ENCODE measurements at regions not wholly inside any gene's neighbourhood (a gene's known extent, or its start where the extent isn't known, plus 50 kb on each side); places are given as distances from the start of the nearest gene placed in this dataset.

DNA sequence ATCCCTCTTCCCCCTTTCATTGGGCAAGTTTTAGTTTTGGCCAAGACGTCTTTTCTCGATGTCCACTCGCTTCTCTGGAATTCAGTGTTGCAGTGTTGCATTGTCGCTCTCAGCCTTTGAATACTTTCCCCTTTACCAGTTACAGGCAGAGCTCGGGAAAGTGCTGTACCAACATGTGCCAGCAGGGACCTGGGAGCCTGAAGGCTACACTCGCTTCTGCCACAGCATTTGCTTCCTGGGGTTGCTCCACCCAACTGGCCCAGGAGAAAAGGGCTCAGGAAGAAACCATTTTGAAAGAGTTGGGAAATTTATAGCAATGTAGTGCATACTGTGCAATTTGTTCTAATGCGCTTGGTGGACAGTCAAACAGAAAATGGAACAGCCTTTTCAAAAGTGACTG lies 78.6 kb downstream of the LINC00237 start:
- peaks cover 11% of the 10 kb centered on the region for H3K9me3 Mint-ChIP-seq (ENCODE audit: low read depth)
- H3K27ac Mint-ChIP-seq (ENCODE audit: unreplicated experiment) = no peak overlapping the region
- no peaks in the 10 kb centered on the region for H3K4me1 Mint-ChIP-seq (ENCODE audit: low read depth)
- no peak overlapping the region for H3K4me3 Mint-ChIP-seq (ENCODE audit: unreplicated experiment)
- DNase-seq (ENCODE audit: low spot score) = no peak
- TF ChIP-seq, protein P1, sequence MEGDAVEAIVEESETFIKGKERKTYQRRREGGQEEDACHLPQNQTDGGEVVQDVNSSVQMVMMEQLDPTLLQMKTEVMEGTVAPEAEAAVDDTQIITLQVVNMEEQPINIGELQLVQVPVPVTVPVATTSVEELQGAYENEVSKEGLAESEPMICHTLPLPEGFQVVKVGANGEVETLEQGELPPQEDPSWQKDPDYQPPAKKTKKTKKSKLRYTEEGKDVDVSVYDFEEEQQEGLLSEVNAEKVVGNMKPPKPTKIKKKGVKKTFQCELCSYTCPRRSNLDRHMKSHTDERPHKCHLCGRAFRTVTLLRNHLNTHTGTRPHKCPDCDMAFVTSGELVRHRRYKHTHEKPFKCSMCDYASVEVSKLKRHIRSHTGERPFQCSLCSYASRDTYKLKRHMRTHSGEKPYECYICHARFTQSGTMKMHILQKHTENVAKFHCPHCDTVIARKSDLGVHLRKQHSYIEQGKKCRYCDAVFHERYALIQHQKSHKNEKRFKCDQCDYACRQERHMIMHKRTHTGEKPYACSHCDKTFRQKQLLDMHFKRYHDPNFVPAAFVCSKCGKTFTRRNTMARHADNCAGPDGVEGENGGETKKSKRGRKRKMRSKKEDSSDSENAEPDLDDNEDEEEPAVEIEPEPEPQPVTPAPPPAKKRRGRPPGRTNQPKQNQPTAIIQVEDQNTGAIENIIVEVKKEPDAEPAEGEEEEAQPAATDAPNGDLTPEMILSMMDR (IDR thresholded peaks at IDR 0.05) = no peak
- no peaks in the 10 kb centered on the region for H3K27me3 Mint-ChIP-seq (ENCODE audit: low read depth)
- no peaks in the 10 kb centered on the region for H3K36me3 Mint-ChIP-seq (ENCODE audit: low read depth)

- Mint-ChIP-seq H3K36me3 (ENCODE audit: low read depth) (no peaks in the 10 kb centered on the region), H3K9me3 (ENCODE audit: low read depth) (peaks cover 11% of the 10 kb centered on the region), H3K4me1 (ENCODE audit: low read depth) (no peaks in the 10 kb centered on the region), H3K27ac (ENCODE audit: unreplicated experiment) (no peak overlapping the region), H3K27me3 (ENCODE audit: low read depth) (no peaks in the 10 kb centered on the region), H3K4me3 (ENCODE audit: unreplicated experiment) (no peak overlapping the region)
- TF ChIP-seq, protein P1 (IDR thresholded peaks at IDR 0.05) = no peak
- no peak for DNase-seq (ENCODE audit: low spot score)
These were observed 79.2 kb downstream of the LINC00237 start for GRCh38 chr20:21026951-21027350.

DNA sequence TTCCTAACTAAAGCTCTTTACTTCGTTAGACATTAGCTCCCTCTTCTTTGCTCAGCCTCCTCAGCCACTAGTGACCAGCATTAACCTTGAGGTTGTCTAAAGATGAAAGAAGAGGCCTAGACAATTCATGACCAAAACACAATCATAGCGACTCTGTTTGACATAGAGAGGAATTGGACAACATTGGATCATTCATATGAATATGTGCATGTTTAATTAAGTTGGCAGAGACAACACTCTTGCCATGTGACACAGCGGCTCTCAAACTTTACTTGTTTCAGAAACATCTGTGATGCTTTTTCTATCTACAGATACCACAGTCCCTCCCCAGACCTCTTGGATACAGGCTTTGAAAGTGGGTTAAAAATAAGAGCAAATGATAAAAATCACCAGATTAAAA lies 81.7 kb downstream of the LINC00237 start:
- Mint-ChIP-seq H3K4me1 (ENCODE audit: low read depth) (no peaks in the 10 kb centered on the region), H3K4me3 (ENCODE audit: unreplicated experiment) (no peak overlapping the region), H3K27me3 (ENCODE audit: low read depth) (peaks cover 2% of the 10 kb centered on the region), H3K36me3 (ENCODE audit: low read depth) (no peaks in the 10 kb centered on the region), H3K27ac (ENCODE audit: unreplicated experiment) (no peak overlapping the region), H3K9me3 (ENCODE audit: low read depth) (peaks cover 5% of the 10 kb centered on the region)
- TF ChIP-seq, protein P1 (IDR thresholded peaks at IDR 0.05) = no peak
- no peak for DNase-seq (ENCODE audit: low spot score)

DNA sequence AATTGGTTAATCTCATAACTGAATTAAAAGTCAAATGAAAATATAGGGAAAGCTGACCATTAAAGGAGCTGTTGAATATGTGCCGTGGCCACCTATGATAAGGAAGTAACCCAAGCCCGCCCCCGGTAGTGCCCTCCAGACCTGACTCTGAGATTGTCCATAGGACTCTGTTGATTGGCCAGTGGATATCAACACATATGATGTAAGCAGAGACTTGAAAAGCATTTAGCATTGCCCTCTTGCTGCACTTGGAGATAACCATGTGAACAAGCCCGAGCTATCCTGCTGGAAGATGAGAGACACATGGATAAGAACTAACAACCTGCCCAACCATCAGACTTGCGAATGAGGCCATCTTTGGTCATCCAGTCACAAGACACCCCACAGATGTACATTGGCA lies 83.2 kb downstream of the LINC00237 start:
- Mint-ChIP-seq H3K27me3 (ENCODE audit: low read depth) (peaks cover 8% of the 10 kb centered on the region), H3K36me3 (ENCODE audit: low read depth) (no peaks in the 10 kb centered on the region), H3K4me3 (ENCODE audit: unreplicated experiment) (no peak overlapping the region), H3K4me1 (ENCODE audit: low read depth) (no peaks in the 10 kb centered on the region), H3K9me3 (ENCODE audit: low read depth) (peaks cover 5% of the 10 kb centered on the region), H3K27ac (ENCODE audit: unreplicated experiment) (no peak overlapping the region)
- DNase-seq (ENCODE audit: low spot score) = no peak
- TF ChIP-seq, protein P1 (IDR thresholded peaks at IDR 0.05) = no peak

DNA sequence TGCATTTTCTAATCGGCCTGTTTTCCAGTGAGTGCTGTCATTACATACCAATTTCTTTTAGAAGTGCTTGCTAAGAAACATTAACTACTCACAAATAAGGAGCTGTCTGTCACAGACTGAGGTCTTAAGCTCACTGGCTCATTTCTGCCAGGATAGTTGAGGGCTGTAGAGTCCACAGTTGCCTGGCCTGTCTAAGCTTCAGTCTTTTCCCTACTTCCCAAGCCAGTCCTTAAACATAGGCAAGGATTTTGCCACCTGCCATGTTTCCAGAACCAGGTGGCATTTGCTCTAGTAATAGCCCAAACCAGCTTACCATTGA lies 84.7 kb downstream of the LINC00237 start:
- Mint-ChIP-seq H3K27ac (ENCODE audit: unreplicated experiment) (no peak overlapping the region), H3K9me3 (ENCODE audit: low read depth) (peaks cover 5% of the 10 kb centered on the region), H3K4me1 (ENCODE audit: low read depth) (no peaks in the 10 kb centered on the region), H3K4me3 (ENCODE audit: unreplicated experiment) (no peak overlapping the region), H3K36me3 (ENCODE audit: low read depth) (no peaks in the 10 kb centered on the region), H3K27me3 (ENCODE audit: low read depth) (peaks cover 13% of the 10 kb centered on the region)
- TF ChIP-seq, protein P1 (IDR thresholded peaks at IDR 0.05) = no peak
- DNase-seq (ENCODE audit: low spot score) = no peak

Measured in chondrocyte (in vitro differentiated cells).